Heart left ventricle (tissue), 16 donors: ENCODE measurements at regions not wholly inside any gene's neighbourhood (a gene's known extent, or its start where the extent isn't known, plus 50 kb on each side); places are given as distances from the start of the nearest gene placed in this dataset.

Experiments
- ATAC-seq, 4 donors: fragments of 200-7000 bp; cut with Tn5 transposase; one replicate each; pipeline ENCODE4 v1.9.1; 2020 to 2022; ENCODE audit warnings: moderate library complexity in 4 of 4, mild to moderate bottlenecking in 3 of 4, moderate number of reproducible peaks in 1 of 4
- DNase-seq, 5 donors: peaks; one replicate each; pipeline ENCODE4 v3.0.0-alpha.2; 2020
- H3K27ac ChIP-seq, 12 donors: fragments of 200-600 bp; sonication (generic) in 4 of 12; one replicate each; pipeline versions ENCODE4 v1.5.0 to v1.8.0; 2016 to 2022; ENCODE audit warnings: mild to moderate bottlenecking in 2 of 12
- H3K27me3 ChIP-seq, 9 donors: fragments of 200-600 bp; sonication (generic) in 2 of 9; one replicate each; pipeline versions ENCODE4 v1.5.1 to v1.8.0; 2016 to 2022; ENCODE audit warnings: mild to moderate bottlenecking in 3 of 9
- H3K36me3 ChIP-seq, 9 donors: fragments of 200-600 bp; sonication (generic) in 2 of 9; one replicate each; pipeline versions ENCODE4 v1.5.0 to v1.8.0; 2018 to 2022; ENCODE audit warnings: mild to moderate bottlenecking in 2 of 9
- H3K4me1 ChIP-seq, 12 donors: fragments of 200-600 bp; sonication (generic) in 4 of 12; one replicate each; pipeline versions ENCODE4 v1.5.0 to v1.8.0; 2016 to 2022; ENCODE audit warnings: mild to moderate bottlenecking in 3 of 12
- H3K4me3 ChIP-seq, 12 donors: fragments of 200-600 bp; sonication (generic) in 4 of 12; one replicate each; pipeline versions ENCODE4 v1.5.0 to v1.8.0; 2017 to 2022; ENCODE audit warnings: mild to moderate bottlenecking in 9 of 12, moderate library complexity in 4 of 12
- H3K9me3 ChIP-seq, 12 donors: fragments of 200-600 bp; sonication (generic) in 4 of 12; one replicate each; pipeline versions ENCODE4 v1.5.0 to v1.8.0; 2016 to 2022; ENCODE audit warnings: mild to moderate bottlenecking in 1 of 12
- CTCF ChIP-seq, 12 donors: fragments of 200-600 bp; sonication (generic) in 4 of 12; IDR thresholded peaks; one replicate each; pipeline versions ENCODE4 v1.5.0 to v1.8.0; 2018 to 2022; ENCODE audit warnings: antibody characterized with exemption in 12 of 12, mild to moderate bottlenecking in 5 of 12
- POLR2A ChIP-seq, 2 donors: fragments of 450-650 bp; IDR thresholded peaks; one replicate each; pipeline ENCODE4 v1.6.1; 2017; ENCODE audit warnings: antibody characterized with exemption in 2 of 2, mild to moderate bottlenecking in 2 of 2, moderate library complexity in 2 of 2
- WGBS, 4 donors: extraction: QIAGEN DNeasy Blood & Tissue Kit in 2 of 4; methylation state at CpG; one replicate each; pipeline versions ENCODE4 v1.1.5 to v1.1.7; 2013 to 2018; 5-methylcytosine and 5-hydroxymethylcytosine counted together
- intact Hi-C, 10 donors: fragments of 100-400 bp; cut with DNase I; formaldehyde crosslinking; loops; one replicate each; pipeline versions ENCODE4 v1.11.1 to v1.14.2; 2022
- donor health status: ischemic (EF 13 %, LVEDD 7.1; RV severe dilation, severe dysfunction).
- donor health status: healthy with polysubstance abuse.
- donor health status: DM: no; HTN: yes; CAD: no.
- donor health status: DM: no; HTN: no; CAD: no.
- donor health status: ischemic (EF 25% LVEDD 6.9; RV normal size, moderate dysfunction).
- donor health status: ischemic (EF 25% LVEDD 5.7; RV mildly dilated, moderate dysfunction).
- donor health status: healthy.
- donor health status: DM: yes; HTN: yes; CAD: no.
- donor health status: ischemic (EF 35%, LVEDD 5.7; RV mildly dilated, moderate dysfunction).
- donor health status: nonischemic (EF 11% LVEDD 7.7; RV severe dilation, severe dysfunction).
- donor health status: DM: yes; HTN: yes; CAD: no.
- donor health status: PGD.
- donor health status: ischemic (EF 29% LVEDD 5.4; RV normal size, mild dysfunction).
- donor health status: nonischemic (EF 23%, LVEDD 6.1; RV moderate dilation, normal function).

- no peak overlapping the region for H3K4me3 ChIP-seq
- H3K27ac ChIP-seq: no peak overlapping the region
- intact Hi-C loops: no loop called here
- TF ChIP-seq CTCF (IDR thresholded peaks at IDR 0.05) (no peak), POLR2A (IDR thresholded peaks at IDR 0.05) (no peak)
- no peak for DNase-seq
- peaks cover 0 to 15% (median 0%) of the 10 kb centered on the region in 12 donors for H3K9me3 ChIP-seq
- H3K27me3 ChIP-seq: peaks cover 0 to 37% (median 7%) of the 10 kb centered on the region in 9 donors
- H3K4me1 ChIP-seq: no peaks in the 10 kb centered on the region
- WGBS, 4 donors: 36 to 44% (median 40%) methylated on average over 6 of the region's 6 CpGs
- H3K36me3 ChIP-seq: no peaks in the 10 kb centered on the region
- no peak for ATAC-seq
Measured at GRCh38 chr5:73256012-73256411, 83.0 kb downstream of the TMEM174 start.

GRCh38 chr5:73254642-73255041 is 81.6 kb downstream of the TMEM174 start:
- TF ChIP-seq CTCF (IDR thresholded peaks at IDR 0.05): no peak
- TF ChIP-seq POLR2A (IDR thresholded peaks at IDR 0.05): no peak
- 35 to 52% (median 40%) methylated on average over 3 of the region's 3 CpGs for WGBS, 4 donors

GRCh38 chr5:73253047-73253660 is 80.2 kb downstream of the TMEM174 start:
- 85 to 96% (median 86%) methylated on average over 3 of the region's 3 CpGs for WGBS, 4 donors
- DNase-seq (no peak), ATAC-seq (no peak)
- Histone ChIP-seq H3K27ac (no peak overlapping the region), H3K9me3 (peaks cover 0 to 15% (median 0%) of the 10 kb centered on the region in 12 donors), H3K4me1 (no peaks in the 10 kb centered on the region), H3K36me3 (no peaks in the 10 kb centered on the region), H3K4me3 (no peak overlapping the region), H3K27me3 (peaks cover 0 to 43% (median 15%) of the 10 kb centered on the region in 9 donors)
- intact Hi-C loops: no loop called here
- TF ChIP-seq POLR2A (IDR thresholded peaks at IDR 0.05) (no peak), CTCF (IDR thresholded peaks at IDR 0.05) (no peak)

More at GRCh38 chr5:73254642-73255041, 81.6 kb downstream of the TMEM174 start:
- H3K4me3 ChIP-seq: no peak overlapping the region
- no peak for DNase-seq
- no peak for ATAC-seq
- H3K4me1 ChIP-seq: no peaks in the 10 kb centered on the region
- no peaks in the 10 kb centered on the region for H3K36me3 ChIP-seq
- intact Hi-C loops: no loop called here
- H3K27me3 ChIP-seq: peaks cover 0 to 34% (median 15%) of the 10 kb centered on the region in 9 donors
- peaks cover 0 to 15% (median 0%) of the 10 kb centered on the region in 12 donors for H3K9me3 ChIP-seq
- no peak overlapping the region for H3K27ac ChIP-seq

- no peak for ATAC-seq
- intact Hi-C loops: no loop called here
- Histone ChIP-seq H3K4me1 (no peaks in the 10 kb centered on the region), H3K36me3 (no peaks in the 10 kb centered on the region), H3K27ac (no peak overlapping the region), H3K4me3 (no peak overlapping the region), H3K9me3 (no peaks in the 10 kb centered on the region), H3K27me3 (peaks cover 0 to 58% (median 11%) of the 10 kb centered on the region in 9 donors)
- no peak for DNase-seq
- TF ChIP-seq CTCF (IDR thresholded peaks at IDR 0.05) (no peak), POLR2A (IDR thresholded peaks at IDR 0.05) (no peak)
- 55 to 75% (median 67%) methylated on average over 2 of the region's 2 CpGs for WGBS, 4 donors
Measured at GRCh38 chr5:73250645-73251044, 77.7 kb downstream of the TMEM174 start.
